MCF 10A (cell line): ENCODE measurements at regions not wholly inside any gene's neighbourhood (a gene's known extent, or its start where the extent isn't known, plus 50 kb on each side); places are given as distances from the start of the nearest gene placed in this dataset.

Experiments used
- BruUV-seq: library from RNA; stranded (reverse); fragments of 400-500 nt; replicated peaks from 2 replicates; lab custom pipeline; 2021; lab: Mats Ljungman, UMichigan
- CTCF ChIA-PET: fragments of 300-600 bp; sonication (Branson Sonifier 250); formaldehyde crosslinking; extraction: SDS; loops from one replicate; lab custom pipeline; 2021; ENCODE audit warnings: antibody characterized with exemption, inconsistent platforms; lab: Yijun Ruan, JAX
- POLR2A ChIA-PET: fragments of 300-600, 350-650 bp; sonication (Branson Sonifier 250); formaldehyde crosslinking; extraction: SDS; loops from one replicate; lab custom pipeline; 2020; ENCODE audit warnings: antibody characterized with exemption, inconsistent platforms; lab: Yijun Ruan, JAX
- DNase-seq: peaks from one replicate; pipeline ENCODE4 v3.0.0-alpha.2; 2018; ENCODE audit not compliant: unreplicated experiment
- H3K27ac Mint-ChIP-seq: one replicate; pipeline ENCODE4 v1.8.0; 2022; ENCODE audit warnings: mild to moderate bottlenecking, low read depth, mixed read lengths; ENCODE audit not compliant: unreplicated experiment
- H3K27me3 Mint-ChIP-seq: one replicate; pipeline ENCODE4 v1.8.0; 2022; ENCODE audit warnings: mixed read lengths; ENCODE audit not compliant: insufficient read depth, unreplicated experiment
- H3K36me3 Mint-ChIP-seq: one replicate; pipeline ENCODE4 v1.8.0; 2022; ENCODE audit warnings: mild to moderate bottlenecking, moderate library complexity, mixed read lengths; ENCODE audit not compliant: insufficient read depth, unreplicated experiment
- H3K4me1 Mint-ChIP-seq: one replicate; pipeline ENCODE4 v1.8.0; 2022; ENCODE audit warnings: mixed read lengths; ENCODE audit not compliant: insufficient read depth, unreplicated experiment
- H3K4me3 Mint-ChIP-seq: one replicate; pipeline ENCODE4 v1.8.0; 2022; ENCODE audit warnings: mild to moderate bottlenecking, moderate library complexity, mixed read lengths; ENCODE audit not compliant: unreplicated experiment
- H3K9me3 Mint-ChIP-seq: one replicate; pipeline ENCODE4 v1.8.0; 2022; ENCODE audit warnings: mixed read lengths; ENCODE audit not compliant: unreplicated experiment
- intact Hi-C: fragments of 100-400 bp; cut with micrococcal nuclease; formaldehyde crosslinking; loops from 2 replicates; pipeline ENCODE4 v1.14.1; 2022
- TF ChIP-seq, protein P1 (sequence below): fragments of 200-600 bp; IDR thresholded peaks from one replicate; pipeline ENCODE4 v1.8.0; 2022; ENCODE audit warnings: antibody characterized with exemption, mild to moderate bottlenecking; ENCODE audit not compliant: unreplicated experiment

DNA sequence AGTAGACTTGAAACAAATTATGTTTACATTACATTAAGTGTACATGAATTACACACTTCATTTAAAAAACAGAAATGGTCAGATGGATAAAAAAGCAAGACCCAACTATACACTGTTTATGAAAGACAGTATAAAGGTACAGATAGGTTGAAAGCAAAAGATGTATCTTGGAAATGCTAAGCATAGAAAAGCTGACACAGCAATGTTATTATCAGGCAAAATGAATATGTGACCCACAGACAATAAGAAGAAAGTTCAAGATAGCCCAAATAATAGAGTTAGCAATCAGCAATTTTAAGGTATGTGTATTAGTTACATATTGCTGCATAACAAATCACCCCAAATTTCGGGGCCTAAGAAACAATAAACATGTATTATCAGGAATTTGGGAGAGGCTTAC, 153.5 kb downstream of the DHRS2 start:
- Mint-ChIP-seq H3K27me3 (peaks cover 65% of the 10 kb centered on the region), H3K36me3 (no peaks in the 10 kb centered on the region), H3K4me1 (no peaks in the 10 kb centered on the region), H3K9me3 (no peaks in the 10 kb centered on the region), H3K4me3 (no peak overlapping the region), H3K27ac (no peak overlapping the region)
- intact Hi-C loops, result no loop called here
- TF ChIP-seq, protein P1, sequence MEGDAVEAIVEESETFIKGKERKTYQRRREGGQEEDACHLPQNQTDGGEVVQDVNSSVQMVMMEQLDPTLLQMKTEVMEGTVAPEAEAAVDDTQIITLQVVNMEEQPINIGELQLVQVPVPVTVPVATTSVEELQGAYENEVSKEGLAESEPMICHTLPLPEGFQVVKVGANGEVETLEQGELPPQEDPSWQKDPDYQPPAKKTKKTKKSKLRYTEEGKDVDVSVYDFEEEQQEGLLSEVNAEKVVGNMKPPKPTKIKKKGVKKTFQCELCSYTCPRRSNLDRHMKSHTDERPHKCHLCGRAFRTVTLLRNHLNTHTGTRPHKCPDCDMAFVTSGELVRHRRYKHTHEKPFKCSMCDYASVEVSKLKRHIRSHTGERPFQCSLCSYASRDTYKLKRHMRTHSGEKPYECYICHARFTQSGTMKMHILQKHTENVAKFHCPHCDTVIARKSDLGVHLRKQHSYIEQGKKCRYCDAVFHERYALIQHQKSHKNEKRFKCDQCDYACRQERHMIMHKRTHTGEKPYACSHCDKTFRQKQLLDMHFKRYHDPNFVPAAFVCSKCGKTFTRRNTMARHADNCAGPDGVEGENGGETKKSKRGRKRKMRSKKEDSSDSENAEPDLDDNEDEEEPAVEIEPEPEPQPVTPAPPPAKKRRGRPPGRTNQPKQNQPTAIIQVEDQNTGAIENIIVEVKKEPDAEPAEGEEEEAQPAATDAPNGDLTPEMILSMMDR, result no peak
- POLR2A ChIA-PET, result no interaction called here
- CTCF ChIA-PET, result no interaction called here
- DNase-seq, result no peak
- no TSS peak for BruUV-seq

DNA sequence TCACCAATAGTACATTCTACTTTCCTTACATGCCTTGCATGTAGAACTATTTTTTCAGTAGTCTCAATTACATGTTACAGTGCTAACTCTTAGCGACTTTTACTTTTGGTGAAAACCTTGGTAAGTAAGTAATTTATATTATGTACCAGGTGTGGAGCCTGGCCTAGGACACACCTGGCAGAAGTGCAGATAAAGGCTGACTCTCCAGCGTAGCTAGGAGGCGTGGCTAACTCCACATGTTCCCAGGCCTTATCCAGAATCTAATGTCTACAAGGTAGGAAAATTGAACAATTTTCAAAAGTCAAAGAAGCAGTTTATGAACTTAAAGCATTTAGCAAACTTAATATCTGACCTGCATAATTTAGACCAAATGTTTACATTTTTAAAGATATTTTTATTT, 157.4 kb downstream of the DHRS2 start:
- H3K36me3 Mint-ChIP-seq, result no peaks in the 10 kb centered on the region
- TF ChIP-seq, protein P1, result no peak
- H3K4me1 Mint-ChIP-seq, result no peaks in the 10 kb centered on the region
- CTCF ChIA-PET, result no interaction called here
- intact Hi-C loops, result no loop called here
- DNase-seq, result no peak
- peaks cover 36% of the 10 kb centered on the region for H3K27me3 Mint-ChIP-seq
- H3K9me3 Mint-ChIP-seq, result no peaks in the 10 kb centered on the region
- H3K4me3 Mint-ChIP-seq, result no peak overlapping the region
- BruUV-seq, result no TSS peak
- POLR2A ChIA-PET, result no interaction called here
- no peak overlapping the region for H3K27ac Mint-ChIP-seq

DNA sequence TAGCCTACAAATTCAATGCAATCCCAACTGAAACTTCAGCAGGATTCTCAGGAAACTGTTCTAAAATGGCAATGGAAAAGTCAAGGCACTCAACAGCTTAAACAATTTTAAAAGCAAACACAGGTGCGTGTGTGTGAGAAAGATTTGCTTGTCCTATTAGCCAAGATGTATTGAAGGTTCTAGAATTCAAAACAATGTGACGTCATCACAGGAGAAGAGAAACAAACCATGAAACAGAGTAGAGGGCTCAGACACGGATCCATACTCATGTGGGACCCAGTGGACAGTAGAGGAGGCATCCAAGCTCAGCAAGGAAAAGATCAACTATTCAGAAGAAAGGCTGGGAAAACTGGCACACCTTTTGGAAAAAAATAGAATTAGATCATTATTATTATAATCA, 152.8 kb upstream of the DHRS4 start:
- H3K4me1 Mint-ChIP-seq, result no peaks in the 10 kb centered on the region
- DNase-seq, result no peak
- no TSS peak for BruUV-seq
- ChIA-PET POLR2A (no interaction called here), CTCF (interaction anchor here (0.6 kb wide), 1 partner anchor 162 kb away, joined by 3 read pairs; no protein-coding TSS in a partner anchor)
- H3K27ac Mint-ChIP-seq, result no peak overlapping the region
- no peaks in the 10 kb centered on the region for H3K36me3 Mint-ChIP-seq
- TF ChIP-seq, protein P1, result no peak
- no peaks in the 10 kb centered on the region for H3K27me3 Mint-ChIP-seq
- no peaks in the 10 kb centered on the region for H3K9me3 Mint-ChIP-seq
- no peak overlapping the region for H3K4me3 Mint-ChIP-seq
- intact Hi-C loops, result no loop called here

DNA sequence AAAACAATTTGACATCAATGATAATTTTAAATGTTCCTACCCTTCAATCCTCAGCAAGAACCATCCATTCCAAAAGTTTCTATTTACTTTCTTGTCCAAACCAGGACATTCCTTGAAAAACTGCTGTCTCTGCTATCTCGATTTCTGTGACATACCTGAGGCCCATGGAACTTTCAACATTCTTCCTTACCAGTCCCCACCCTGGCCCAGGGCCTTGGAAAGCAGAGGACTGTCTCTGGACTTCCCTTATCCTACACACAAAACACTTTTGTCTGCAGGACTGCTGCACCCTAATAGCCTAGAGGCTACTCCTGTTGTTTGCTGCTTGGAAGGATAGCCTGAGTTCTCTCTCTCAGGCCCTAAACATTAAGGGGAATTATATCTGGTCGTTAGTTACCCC, 151.8 kb upstream of the DHRS4 start:
- BruUV-seq, result no TSS peak
- TF ChIP-seq, protein P1, result no peak
- Mint-ChIP-seq H3K9me3 (no peaks in the 10 kb centered on the region), H3K4me1 (no peaks in the 10 kb centered on the region), H3K4me3 (no peak overlapping the region), H3K27ac (no peak overlapping the region), H3K27me3 (no peaks in the 10 kb centered on the region), H3K36me3 (no peaks in the 10 kb centered on the region)
- DNase-seq, result no peak
- intact Hi-C loops, result no loop called here
- ChIA-PET POLR2A (no interaction called here), CTCF (no interaction called here)
